ENCODE measurements at regions not wholly inside any gene's neighbourhood (a gene's known extent, or its start where the extent isn't known, plus 50 kb on each side); places are given as distances from the start of the nearest gene placed in this dataset.

GRCh38 chr1:147834810-147835209, 67.8 kb upstream of the GJA8 start:
- TF ChIP-seq CTCF (IDR thresholded peaks at IDR 0.05; ENCODE audit: low read depth, low read length) (no peak), POLR2A (IDR thresholded peaks at IDR 0.05; ENCODE audit: extremely low read depth, insufficient read length) (no peak), MYC (IDR thresholded peaks at IDR 0.05; ENCODE audit: low read depth, low read length) (no peak)

All from NB4 (cell line).